GM21381 (cell line): ENCODE measurements at regions not wholly inside any gene's neighbourhood (a gene's known extent, or its start where the extent isn't known, plus 50 kb on each side); places are given as distances from the start of the nearest gene placed in this dataset.

Experiments used
- ATAC-seq: cut with Tn5 transposase; IDR thresholded peaks from one replicate; pipeline ENCODE4 v1.9.1; 2021; ENCODE audit warnings: mild to moderate bottlenecking, moderate library complexity; ENCODE audit not compliant: unreplicated experiment

DNA sequence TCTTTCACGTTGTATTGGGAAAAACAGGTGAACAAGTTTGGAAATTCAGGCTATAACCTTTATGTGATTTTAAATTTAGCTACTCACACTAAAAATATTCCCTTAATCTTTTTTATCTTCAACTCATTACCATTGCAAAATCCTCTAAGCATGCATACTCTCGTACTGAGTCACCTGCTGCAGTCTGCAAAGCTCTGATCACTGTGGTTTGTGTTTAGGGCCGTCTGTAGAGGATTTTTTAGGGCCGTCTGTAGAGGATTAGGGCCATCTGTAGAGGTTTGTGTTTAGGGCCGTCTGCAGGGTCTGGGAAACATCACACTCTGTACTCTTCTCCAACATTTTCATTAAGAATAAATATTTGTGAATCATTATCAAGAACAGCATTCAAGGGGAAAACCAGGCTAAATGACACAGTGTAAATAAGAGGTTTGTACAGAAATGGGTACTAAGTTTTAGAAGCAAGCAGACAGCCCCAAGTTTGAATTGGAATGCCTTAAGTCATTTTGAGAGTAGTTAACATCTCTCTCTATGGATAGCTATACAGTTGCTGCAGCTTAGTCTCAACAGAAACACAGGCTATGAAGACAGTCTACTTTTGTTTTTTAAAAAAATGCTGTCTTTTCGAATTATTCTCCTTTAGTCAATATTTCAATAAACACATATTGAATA lies 155.0 kb upstream of the TSLP start:
- ATAC-seq, result no peak

DNA sequence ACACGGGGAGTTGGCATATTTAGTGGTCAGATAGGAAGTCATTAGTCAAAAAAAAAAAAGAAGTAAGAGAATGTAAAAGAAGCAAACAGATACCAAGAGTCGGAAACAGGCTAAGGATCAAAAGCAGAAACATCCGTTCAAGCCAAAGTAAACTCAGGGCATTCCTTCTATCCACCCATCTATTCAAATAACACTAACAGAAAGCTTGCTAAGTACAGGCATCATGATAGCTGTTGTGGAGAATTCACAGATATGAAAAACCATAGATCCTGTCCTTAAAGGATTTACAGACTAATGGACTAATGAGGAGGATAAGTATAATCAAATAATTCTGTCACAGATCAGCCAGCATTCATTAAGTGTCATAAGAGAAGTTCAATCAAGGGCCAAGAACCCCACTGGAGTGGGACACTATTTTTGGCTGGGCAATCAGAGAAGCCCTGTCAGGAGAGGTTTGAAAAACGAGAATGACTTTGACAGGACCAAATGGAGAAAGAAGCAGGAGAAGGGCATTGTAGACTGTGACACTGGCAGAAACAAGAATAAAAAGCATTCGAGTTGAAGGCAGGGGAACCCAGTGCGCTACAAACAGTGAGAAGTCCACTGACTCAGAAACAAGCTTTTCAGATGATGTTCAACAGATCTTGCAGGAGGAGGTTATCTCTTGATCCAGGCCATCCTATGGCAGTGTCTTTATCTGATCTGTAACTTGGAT lies 154.2 kb upstream of the TSLP start:
- ATAC-seq, result no peak

DNA sequence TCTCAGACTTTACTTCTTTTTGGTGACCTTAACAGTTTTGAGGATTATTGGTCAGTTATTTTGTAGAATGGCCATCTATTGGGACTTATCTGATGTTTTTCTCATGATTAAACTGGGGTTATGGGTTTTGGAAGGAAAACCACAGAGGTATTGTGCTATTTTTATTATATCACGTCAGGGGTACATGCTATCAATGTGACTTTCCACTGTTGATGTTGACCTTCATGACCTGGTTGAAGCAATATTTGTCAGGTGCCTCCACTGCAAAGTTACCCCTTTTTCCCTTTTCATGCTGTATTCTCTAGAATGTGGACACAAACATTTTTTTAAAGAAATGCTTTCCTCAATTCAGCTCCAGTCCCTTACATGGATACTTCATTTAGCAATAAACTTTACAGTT lies 152.8 kb upstream of the TSLP start:
- no peak for ATAC-seq

DNA sequence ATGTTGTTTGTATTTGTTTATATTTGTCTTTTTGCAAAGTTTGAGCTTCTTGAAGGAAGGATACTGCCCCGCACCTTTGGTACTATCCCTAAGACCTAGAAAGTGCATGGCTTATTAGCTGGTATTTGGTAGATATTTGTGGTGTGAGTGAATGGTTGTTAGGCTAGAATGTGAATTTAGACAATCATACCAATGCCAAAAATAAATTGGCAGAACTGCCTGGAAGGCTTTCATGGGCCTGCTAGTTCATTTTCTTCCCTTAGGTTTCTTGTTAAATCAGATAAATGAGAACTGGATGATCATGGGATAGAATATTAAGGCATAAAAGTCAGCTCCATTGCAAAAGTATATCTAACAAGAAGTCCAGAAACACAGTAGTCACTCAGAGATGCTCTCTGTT lies 147.5 kb upstream of the TSLP start:
- ATAC-seq, result no peak

DNA sequence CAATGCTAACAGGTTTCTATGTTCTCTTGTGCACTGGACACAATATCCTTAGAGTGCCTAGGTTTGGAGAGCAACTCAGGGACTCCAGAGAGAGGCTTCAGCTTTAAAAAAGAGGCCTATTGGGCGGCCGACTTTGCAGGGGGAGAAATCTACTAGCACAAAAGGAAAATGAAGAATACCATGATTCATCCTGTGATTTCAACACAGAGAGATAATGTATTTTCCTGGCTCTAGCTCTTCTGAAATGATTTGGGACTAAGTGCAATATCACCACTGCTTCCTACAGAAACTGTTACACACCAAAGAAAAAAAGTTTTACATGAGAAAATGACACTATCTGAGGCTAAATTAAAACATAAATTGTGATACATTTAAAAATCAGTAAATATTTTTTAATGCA lies 146.1 kb upstream of the TSLP start:
- no peak for ATAC-seq

DNA sequence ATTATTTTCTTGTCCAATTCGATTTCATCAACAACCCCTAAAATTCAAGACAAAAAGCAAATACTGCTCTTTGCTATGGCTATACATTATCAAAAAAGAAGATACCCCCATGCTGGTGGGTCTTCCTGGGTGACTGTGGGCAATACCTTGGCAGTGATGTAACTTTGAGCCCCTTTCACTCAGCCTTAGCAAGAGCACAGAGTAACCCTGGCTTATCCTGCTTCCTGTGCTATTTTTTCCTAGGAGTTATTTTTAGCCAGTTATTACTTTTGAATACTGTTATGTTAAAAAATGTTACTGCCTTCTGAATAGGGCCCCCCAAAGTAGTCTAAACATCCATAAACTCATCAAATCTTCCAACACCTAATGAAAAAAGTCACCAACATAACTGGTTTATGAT lies 145.6 kb upstream of the TSLP start:
- ATAC-seq, result no peak

DNA sequence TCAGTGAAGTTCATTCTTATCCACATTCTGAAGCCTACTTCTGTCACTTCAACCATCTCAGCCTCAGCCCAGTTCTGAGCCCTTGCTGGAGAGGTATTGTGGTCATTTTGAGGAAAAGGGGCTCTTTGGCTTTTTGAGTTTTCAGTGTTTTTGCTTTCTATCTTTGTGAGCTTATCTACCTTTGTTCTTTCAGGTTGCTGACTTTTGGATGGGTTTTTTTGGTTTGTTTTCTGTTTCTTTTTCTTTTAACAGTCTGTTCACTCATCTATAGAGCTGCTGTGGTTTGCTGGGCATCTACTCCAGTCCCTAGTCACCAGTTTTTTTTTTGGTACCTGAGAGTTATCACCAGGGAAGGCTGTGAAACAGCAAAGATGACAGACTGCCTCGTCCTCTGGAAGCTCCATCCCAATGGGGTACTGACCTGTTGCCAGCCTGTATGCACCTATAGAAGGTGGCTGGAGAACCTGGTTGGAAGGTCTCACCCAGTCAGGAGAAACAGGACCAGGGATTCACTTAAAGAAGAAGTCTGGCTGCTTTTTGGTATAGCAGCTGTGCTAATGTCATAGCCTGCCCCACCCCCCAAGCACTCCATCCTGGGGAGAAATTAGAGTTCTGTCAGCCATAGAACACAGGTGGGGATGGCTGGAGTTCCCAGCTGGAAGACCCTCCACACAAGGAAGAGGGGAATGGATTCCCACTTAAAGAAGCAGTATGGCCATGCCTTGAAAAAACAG lies 138.6 kb upstream of the TSLP start:
- ATAC-seq, result peak; percentile 77

DNA sequence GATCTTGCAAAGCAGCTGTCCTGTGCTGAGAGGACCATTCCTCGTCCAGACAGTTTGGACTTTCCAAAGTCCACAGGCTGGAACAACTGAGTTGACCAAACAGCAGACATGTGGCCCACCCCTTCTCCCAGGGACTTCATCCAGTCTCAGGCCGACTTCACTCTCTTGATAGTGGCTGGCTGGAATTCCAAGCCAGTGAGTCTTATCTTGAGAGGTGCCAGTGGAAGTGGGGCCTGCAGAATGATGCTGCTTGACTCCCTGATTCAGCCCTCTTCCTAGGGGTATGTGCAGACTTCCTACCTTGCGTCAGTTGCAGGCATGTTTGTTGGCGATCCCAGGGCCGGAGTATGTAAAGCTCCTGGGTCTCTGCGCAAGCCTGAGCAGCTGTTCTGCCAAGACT lies 131.4 kb upstream of the TSLP start:
- ATAC-seq, result no peak

DNA sequence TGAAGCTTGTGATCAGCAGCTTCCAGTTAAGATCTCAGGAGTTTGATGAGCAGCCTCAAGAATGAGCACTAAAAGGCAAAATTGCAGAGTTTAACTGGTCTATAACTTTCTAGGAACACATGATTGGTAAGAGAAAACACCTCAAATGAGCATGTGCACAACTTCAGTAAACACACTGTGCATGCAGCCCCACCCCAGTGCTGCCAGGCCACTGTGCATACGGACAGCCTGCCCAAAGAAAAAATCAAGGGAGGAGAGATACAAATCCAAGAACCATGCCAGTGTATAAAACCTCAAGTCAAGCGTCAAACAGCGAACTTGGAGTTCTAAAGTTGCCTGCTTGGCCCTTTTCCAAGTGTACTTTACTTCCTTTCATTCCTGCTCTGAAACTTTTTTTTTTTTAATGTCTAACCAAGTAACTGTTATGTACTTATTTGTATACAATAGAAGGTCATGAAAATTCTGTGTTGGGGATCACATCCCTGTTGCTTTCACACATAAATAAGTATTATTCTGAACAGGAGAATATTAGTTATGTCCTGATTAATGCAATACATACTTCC lies 125.6 kb upstream of the TSLP start:
- ATAC-seq, result no peak

DNA sequence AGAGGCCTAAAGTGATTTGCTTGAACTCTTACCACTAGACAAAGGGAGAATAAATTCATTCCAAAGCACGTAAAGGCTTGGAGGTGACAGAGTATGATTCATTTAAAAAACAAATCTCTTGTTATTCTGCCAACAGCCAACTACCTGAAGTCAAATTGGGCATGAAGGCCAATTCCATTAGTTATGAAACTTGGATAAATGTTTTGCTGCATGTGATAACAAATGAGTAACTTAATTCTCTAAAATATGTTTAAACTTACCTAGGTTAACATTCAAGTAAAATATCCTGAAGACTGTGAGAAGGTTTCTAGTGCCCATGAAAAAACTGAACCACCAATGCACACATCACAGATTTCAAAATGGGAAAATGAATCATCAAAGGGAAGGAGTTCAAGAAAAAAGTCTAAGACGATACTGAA lies 120.1 kb upstream of the TSLP start:
- no peak for ATAC-seq

DNA sequence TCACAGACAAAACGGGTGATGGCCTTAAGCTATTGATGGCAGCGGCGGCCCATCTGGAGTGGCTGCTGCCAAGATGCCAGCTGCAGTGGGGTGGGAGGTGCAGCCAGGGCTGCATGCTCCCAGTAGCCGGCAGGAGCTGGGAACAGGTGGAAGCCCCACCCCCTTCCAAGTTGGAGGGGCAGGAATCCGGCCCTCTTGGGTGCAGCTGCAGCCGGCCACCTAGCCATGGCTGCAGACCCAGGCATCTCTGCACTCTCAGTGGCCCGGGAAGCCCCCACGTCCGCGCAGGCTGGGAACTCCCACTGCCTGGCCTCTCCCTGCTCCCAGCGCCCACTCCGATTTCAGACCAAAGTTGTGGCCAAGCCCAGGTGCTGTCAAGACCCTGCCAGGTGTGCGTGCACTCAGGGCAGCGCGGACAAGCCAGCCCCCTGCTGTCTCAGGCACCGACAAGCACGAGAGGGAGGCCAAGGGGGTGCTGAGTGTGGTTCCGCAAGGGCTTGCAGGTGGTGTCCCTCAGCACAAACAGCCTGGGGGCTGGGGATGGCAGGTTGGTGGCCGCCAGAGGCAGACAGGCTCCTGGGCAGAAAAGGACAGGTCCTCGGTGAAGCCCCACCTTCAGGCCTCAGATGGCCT lies 115.1 kb upstream of the TSLP start:
- no peak for ATAC-seq

DNA sequence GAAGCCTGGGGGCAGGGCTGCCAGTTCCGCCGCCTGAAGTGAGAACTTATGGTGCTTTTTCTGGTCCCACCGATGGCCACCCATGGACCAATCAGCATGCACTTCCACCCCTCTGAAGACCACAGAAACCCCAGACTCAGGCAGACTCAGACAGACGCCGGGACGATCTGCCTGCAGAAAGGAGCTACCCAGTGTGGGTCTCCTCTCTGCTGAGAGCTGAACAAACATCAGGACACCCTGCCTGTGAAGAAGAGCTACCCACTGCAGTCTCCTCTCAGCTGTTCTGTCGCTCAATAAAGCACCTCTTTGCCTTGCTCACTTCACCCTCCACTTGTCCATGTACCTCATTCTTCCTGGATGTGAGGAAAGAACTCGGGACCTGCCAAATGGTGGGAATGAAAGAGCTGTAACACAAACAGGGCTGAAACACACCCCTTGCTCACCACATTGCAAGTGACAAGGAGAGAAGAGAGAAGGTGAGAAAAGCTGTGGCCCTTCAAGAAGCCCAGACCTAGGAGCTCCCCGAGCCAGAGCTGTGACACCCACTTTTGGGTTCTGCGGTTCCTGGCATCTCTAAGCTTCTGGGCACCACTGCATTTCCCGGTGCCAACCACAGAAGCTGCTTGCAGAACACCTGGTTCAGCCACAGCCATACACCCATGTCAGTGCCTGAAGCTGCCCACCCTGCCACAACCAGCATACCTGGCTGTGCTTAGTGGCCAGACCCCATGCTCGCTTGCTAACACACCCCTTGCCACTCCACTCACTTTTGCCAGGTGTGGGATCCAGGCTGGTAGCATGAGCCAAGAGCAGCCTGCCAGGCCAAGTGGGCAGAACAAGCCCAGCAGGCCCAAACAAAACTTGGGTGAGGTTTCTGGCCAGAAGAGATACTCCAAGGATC lies 114.3 kb upstream of the TSLP start:
- no peak for ATAC-seq

DNA sequence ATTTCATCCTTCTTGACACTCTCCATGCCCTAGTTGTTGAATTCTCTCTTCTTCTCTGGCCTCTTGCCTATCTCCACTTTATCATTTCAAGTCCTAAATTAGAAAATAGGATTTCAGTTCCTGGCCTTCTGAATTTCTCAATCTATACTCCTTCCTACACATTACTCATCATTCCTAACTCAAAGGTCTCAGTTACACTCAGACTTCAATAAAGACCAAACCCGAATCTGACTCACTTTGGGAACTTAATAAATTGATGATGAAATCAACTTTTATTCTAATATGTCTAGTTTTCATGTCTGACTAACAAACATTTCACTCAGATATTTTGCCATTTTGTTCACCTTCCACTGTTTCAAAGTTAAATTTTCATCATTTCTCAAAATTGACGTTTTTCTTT lies 113.6 kb upstream of the TSLP start:
- no peak for ATAC-seq

DNA sequence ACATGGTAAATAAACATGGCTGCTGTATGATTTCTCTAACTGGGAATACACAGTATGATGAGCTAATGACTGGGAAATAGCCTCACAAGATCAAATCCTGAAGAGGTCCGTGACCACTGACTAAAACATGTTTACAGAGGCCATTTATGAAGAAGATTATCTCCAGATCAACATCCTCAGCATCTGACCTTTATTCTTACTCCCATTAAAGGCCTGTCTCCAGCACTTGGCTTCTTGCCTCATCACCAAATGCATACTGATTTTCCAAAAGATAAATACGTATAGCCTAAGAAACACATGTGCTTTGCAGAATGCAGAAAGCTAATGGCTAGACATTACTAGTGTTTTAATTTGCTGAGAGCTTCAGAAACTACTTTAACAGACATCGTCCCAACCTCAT lies 108.0 kb upstream of the TSLP start:
- no peak for ATAC-seq

DNA sequence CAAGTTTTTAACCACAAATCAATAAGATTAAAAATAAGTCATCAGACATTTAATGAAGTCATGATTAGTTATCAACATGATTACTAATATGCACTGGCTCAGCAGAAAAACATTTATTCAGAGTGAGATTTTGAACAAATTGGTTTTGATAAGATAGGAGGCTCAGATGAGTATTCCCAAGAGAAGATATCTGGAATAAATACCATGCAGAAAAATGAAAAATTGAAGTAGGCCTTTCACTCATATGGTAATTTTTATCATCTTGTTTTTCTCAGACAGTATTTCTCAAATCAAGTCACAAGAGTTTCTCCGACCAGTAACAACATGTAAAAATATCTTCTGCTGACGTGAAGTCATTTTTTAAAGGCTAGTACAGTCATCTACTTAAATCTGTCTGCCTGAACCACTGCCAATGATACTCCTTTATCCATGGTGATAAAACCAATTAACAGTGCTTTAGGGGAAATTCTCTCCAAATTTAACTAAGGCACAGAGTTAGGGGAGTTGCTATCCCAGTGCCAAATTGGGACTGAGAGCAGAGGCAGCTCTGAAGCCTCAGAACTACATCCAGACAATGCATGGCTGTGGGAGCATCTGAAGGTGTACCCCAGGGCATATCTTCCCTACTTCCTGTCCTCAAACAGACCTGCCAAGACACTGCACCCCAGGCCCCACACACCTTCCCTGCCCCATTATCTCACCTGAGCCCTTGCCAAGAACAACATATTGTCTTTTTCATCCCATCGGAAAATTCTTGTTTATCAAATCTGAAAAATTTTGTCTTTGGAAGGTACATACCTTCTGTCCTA lies 105.5 kb upstream of the TSLP start:
- no peak for ATAC-seq

DNA sequence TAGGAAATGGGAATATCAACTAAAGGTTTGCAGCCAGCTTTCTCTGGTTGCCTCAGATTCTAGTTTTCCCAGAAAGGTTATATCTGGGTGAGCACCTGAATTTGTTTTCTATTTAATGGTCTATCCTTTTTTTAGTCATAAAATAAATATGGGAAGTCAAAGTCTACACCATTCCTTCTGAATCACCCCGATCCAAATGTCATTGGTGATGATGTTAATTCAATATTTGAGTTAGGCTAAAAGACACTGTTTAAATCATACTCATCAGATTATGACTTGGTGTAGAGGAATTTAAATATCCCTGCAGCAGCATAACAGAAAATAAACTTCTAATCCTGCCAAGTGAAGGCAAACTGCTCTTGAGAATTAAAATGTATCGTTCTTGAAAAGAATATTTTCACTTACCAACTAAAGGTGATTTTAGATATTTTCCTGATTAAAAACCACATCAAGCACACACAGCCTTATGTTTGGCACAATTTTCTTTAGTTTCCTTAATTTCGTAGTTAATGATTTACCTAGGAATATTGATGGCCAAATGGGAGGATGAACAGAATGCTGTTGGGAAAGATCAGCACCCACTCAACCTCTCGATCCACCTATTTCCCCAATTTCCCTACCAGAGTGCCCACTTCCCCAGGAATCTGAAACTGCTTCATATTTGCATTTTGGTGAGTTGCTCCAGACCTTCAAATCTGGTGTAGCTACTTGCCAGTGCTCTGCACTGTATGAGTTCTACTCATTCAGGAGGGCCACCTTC lies 103.1 kb upstream of the TSLP start:
- ATAC-seq, result no peak

DNA sequence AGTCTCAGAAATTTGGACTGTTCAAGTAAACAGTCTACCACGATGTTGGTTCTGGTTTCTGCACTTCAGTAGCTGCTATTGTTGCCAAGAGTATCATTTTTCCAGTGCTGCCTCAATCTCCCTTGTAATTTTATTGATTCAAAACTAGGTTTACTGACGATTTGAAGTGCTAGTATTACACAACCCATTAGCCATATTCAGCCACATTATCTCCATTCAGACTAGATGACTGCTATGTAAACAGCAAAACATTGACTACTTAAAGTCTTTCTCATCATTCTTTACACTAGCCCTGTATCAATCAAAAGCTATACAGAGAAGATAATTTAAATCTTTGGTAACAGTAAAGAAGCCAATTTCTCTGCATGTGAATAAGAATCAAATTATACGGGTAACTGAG lies 102.0 kb upstream of the TSLP start:
- ATAC-seq, result no peak

DNA sequence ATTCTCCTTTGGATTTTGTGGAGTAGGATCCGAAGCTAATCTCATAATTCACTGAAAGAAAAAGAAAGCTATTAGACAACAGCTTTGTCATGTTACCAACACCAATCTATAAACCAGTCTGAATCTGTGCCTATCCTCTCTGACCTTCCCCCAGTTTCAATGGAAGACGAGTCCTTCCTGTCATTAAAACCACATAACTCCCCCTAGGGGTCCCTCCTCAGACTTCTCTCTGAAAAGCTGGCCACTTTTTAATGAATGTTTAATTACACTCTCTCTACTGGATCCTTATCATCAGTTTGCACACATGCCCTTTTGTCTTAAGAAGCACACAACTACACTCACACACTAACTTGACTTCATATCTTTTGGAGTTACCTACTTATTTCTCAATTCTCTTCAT lies 98.0 kb upstream of the TSLP start:
- no peak for ATAC-seq

DNA sequence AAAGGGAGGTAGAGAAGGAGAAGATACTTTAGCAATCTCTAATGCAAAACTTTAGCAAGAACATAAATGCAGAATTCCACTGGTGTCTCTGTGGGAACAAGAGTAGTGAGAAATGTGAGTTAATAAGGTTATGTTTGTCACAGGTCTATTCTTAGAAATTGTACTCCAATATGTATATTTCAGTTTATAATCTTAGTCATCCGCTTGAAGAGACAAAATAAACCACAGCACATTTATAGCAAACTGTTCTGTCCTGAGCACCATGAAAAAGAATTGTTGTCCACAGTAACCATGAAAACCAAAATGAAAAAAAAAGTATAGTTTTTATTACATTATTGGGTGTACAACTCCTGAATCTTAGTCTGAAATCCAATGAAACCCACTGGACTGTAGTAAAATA lies 93.6 kb upstream of the TSLP start:
- no peak for ATAC-seq
